SK-N-MC (cell line): ENCODE measurements at regions not wholly inside any gene's neighbourhood (a gene's known extent, or its start where the extent isn't known, plus 50 kb on each side); places are given as distances from the start of the nearest gene placed in this dataset.

Source experiments
- EZH2 ChIP-seq: fragments of 200-600 bp; sonication (generic); IDR thresholded peaks from one replicate; pipeline ENCODE4 v1.6.1; 2017; ENCODE audit warnings: antibody characterized with exemption
- POLR2AphosphoS5 ChIP-seq: IDR thresholded peaks from 2 replicates; pipeline ENCODE4 v1.6.1; 2012; ENCODE audit warnings: mild to moderate bottlenecking, low read depth, low read length, borderline replicate concordance

- TF ChIP-seq POLR2AphosphoS5: no peak
- TF ChIP-seq EZH2: no peak
Observed at GRCh38 chr22:26835023-26835422, 177.6 kb downstream of the MIAT start.
